Activated T-cell treated with anti-CD3 and anti-CD28 coated beads, Interleukin-2, amount 50 U/mL, for 4 hours (primary cell): ENCODE measurements at regions not wholly inside any gene's neighbourhood (a gene's known extent, or its start where the extent isn't known, plus 50 kb on each side); places are given as distances from the start of the nearest gene placed in this dataset.

ENCODE experiments used
- ATAC-seq, 2 donors: fragments of 200-7000 bp; cut with Tn5 transposase; one replicate each; pipeline ENCODE4 v1.10.0; 2021
- DNase-seq: peaks from one replicate; pipeline ENCODE4 v3.0.0-alpha.2; 2020
- H3K27me3 Mint-ChIP-seq: one replicate; pipeline ENCODE4 v1.8.0; 2021; ENCODE audit warnings: low read depth, mixed read lengths
- H3K36me3 Mint-ChIP-seq: one replicate; pipeline ENCODE4 v1.8.0; 2022; ENCODE audit warnings: mixed read lengths; ENCODE audit not compliant: insufficient read depth
- H3K4me1 Mint-ChIP-seq: one replicate; pipeline ENCODE4 v1.8.0; 2021; ENCODE audit warnings: low read depth, mixed read lengths
- H3K4me3 Mint-ChIP-seq: one replicate; pipeline ENCODE4 v1.8.0; 2021; ENCODE audit warnings: mild to moderate bottlenecking, moderate library complexity, mixed read lengths
- H3K9me3 Mint-ChIP-seq: one replicate; pipeline ENCODE4 v1.8.0; 2021; ENCODE audit warnings: mixed read lengths

DNA sequence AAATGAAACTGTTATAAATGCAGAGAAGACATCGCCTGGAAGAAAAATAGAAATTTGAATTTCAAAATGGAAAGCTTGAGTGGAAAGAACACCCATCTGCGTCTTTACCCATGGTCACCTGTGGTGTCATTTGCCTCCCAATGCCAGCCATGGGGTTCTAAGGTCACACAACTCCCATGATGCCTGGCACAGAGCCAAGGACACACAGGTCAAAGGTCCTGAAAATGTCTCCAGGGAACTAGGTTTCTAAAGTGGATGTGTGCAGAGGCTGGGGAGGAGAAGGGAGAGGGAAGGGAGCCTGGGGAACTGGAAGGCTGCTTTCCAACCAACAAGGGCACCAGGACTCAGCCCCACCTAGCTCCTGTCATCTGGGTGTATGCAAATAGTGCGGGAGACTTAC lies 724.0 kb upstream of the TMEM132C start:
- no peak for DNase-seq
- ATAC-seq = no peak
- no peaks in the 10 kb centered on the region for H3K36me3 Mint-ChIP-seq
- H3K9me3 Mint-ChIP-seq = peaks cover 3% of the 10 kb centered on the region
- H3K4me1 Mint-ChIP-seq = no peaks in the 10 kb centered on the region
- peaks cover 2% of the 10 kb centered on the region for H3K27me3 Mint-ChIP-seq
- no peak overlapping the region for H3K4me3 Mint-ChIP-seq

DNA sequence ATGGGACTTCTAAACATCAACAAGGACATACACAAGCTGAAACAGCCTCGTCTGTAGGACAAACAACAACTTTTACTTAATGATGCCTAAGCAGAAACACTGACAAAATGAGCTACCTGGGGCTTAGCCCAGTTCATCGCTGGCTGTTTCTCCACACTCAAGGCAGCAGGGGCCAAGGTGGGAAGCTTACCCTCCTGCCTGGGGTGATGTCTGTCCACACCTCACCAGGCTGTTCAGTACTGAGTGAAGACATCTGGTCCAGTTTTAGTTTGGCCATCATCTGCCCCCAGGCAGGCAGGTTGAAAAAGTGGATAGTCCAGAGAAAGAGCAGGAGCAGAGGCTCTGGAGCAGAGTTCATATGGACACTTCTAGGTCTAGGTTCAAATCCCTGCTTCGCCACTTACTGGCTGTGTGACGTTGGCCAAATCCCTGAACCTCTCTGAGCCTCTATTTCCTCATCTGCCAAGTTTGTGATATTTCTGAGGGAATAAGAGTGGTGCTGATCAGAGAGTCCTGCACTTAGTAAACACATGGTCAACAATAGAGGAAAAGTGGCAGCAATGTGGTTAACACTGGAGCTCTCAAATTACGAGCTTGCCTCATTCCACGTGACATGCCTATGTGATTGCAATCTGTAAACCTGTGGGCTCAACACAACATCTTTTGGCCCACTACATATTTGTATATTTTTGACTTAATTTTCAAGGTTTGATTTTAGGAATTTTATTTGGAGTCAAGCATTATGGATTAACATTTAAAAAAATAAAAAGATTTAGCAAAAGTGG lies 720.1 kb upstream of the TMEM132C start:
- Mint-ChIP-seq H3K36me3 (no peaks in the 10 kb centered on the region), H3K27me3 (no peaks in the 10 kb centered on the region), H3K4me1 (no peaks in the 10 kb centered on the region), H3K4me3 (no peak overlapping the region), H3K9me3 (peaks cover 7% of the 10 kb centered on the region)
- DNase-seq (no peak), ATAC-seq (no peak)

DNA sequence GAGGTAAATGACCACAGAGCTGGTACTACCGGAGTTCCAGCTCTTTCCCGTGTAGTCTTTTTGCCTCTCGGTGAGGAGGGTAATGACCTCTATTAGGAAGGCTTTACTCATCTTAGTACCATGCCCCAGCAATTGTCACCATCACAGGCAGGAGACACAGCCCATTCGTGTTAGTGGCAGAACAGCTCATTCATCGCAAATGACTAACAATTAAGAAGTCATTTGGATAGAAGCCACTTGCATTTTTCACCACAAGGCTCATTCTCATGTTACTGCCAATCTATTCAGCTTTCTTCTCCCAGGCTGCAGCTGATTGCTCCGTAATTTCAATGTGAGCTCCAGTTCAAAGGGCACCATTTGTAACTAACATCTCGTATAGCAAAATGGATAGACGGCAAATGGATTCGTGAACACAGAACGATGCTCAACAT lies 718.8 kb upstream of the TMEM132C start:
- Mint-ChIP-seq H3K4me1 (no peaks in the 10 kb centered on the region), H3K4me3 (no peak overlapping the region), H3K9me3 (peaks cover 11% of the 10 kb centered on the region), H3K27me3 (no peaks in the 10 kb centered on the region), H3K36me3 (no peaks in the 10 kb centered on the region)
- ATAC-seq (no peak), DNase-seq (no peak)

DNA sequence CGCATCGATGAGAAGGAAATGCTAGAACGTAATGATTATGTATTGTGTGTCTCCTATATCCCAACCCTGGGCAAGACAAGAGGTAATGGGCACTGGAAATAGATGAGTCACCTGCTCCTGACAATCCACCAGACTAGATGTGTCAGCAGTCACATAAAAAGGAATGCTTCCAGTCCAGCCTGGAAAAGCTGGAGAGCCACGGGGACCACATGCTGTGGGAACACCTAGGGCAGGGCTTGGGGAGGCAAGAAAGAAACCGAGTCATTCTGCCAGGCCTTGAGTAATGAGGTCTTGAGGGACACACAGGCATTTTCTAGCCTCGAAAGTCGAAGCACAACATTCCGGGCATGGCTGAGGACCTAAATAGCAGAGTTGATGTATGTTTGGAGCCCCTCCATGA lies 716.7 kb upstream of the TMEM132C start:
- no peak overlapping the region for H3K4me3 Mint-ChIP-seq
- ATAC-seq = no peak
- no peaks in the 10 kb centered on the region for H3K36me3 Mint-ChIP-seq
- H3K27me3 Mint-ChIP-seq = no peaks in the 10 kb centered on the region
- DNase-seq = no peak
- H3K9me3 Mint-ChIP-seq = peaks cover 8% of the 10 kb centered on the region
- no peaks in the 10 kb centered on the region for H3K4me1 Mint-ChIP-seq

DNA sequence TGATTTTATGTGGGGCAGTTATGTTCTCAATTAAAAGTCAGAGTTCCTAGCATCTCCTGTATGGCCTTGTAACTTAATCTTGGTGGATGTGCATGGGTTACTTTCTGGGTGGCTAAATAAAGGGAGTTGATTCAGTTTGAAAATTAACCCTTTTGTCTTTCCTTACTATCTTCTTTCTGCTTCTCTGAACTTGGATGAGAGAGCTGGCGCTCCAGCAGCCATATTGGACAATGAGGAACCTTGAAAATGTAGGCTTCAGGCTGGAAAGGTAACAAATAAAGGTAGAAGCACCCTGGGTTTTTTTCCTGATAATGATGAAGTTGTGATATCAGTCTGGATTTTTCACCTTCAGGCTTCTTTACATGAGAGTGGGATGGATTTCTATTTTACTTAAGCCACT lies 714.1 kb upstream of the TMEM132C start:
- DNase-seq = no peak
- Mint-ChIP-seq H3K36me3 (no peaks in the 10 kb centered on the region), H3K27me3 (no peaks in the 10 kb centered on the region), H3K4me1 (no peaks in the 10 kb centered on the region), H3K4me3 (no peak overlapping the region), H3K9me3 (peaks cover 8% of the 10 kb centered on the region)
- no peak for ATAC-seq

DNA sequence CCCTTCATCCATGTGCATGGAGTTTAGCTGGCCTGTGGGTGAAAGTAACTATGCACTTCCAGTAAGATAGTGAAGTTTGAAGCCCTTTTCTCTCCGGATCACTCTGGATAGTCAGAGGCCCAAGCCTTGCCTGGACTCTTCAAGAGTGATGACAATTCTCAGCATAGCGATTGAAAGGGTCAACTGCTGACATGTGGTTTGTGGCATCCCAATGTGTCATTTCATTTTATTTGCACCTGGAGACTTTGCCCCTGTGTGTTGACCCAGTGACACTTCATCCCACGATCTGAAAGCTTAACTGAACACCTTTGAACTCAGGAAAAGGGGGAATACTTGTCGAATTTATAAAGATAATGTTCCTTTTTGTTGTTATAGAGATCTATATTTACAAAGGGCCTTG lies 711.9 kb upstream of the TMEM132C start:
- no peaks in the 10 kb centered on the region for H3K27me3 Mint-ChIP-seq
- peaks cover 4% of the 10 kb centered on the region for H3K9me3 Mint-ChIP-seq
- H3K4me3 Mint-ChIP-seq = no peak overlapping the region
- ATAC-seq (no peak), DNase-seq (no peak)
- peaks cover 8% of the 10 kb centered on the region for H3K4me1 Mint-ChIP-seq
- H3K36me3 Mint-ChIP-seq = no peaks in the 10 kb centered on the region

DNA sequence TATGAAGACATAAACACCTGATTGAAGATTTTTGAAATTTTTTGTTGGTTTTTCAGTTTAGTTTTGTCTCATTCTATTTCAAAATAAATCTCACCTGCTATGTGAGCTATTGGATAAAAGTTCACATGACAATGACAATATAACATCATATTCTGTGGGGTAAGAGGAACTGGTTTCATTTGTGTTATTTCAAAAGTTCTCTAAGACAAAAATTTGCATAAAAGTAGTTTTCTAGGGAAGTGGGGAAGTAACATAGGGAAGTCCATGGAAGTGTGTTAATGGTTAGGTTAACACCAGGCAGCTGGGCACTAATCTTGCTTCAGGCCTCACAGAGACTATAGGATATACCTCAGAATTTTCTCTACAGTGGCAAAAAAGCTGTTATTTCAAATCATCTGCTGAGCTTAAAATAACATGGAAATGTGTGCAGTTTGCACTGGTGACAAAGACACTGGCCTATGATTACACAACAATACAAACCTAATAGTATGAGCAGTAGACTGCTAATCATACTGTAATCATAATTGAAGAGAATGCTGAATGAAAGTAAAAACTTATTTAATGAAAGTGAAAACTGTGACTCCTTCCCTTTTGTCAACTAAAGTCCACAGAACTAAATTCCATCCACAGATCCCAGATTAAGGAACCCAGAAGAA lies 710.6 kb upstream of the TMEM132C start:
- no peaks in the 10 kb centered on the region for H3K27me3 Mint-ChIP-seq
- peaks cover 5% of the 10 kb centered on the region for H3K9me3 Mint-ChIP-seq
- H3K36me3 Mint-ChIP-seq = no peaks in the 10 kb centered on the region
- H3K4me1 Mint-ChIP-seq = peaks cover 8% of the 10 kb centered on the region
- DNase-seq (no peak), ATAC-seq (no peak)
- no peak overlapping the region for H3K4me3 Mint-ChIP-seq

DNA sequence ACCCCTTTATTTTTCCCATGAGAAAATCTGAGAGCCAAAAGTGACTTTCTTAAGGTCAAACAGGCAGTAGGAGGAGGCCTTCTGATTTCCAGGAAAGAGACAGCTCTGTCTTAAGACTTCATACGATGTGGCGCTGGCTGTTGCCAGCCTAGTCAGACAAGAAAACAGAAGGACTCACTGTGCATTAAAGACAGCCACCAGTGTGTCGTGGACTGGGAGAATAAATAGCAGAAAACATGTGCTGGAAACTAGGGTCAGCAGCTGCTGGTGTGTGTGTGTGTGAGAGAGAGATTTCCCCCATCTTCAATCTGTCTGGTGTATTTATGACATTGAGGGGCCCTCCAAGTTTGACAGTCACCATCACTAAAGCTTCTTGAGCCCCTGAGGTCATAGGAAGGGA lies 708.6 kb upstream of the TMEM132C start:
- Mint-ChIP-seq H3K9me3 (peaks cover 4% of the 10 kb centered on the region), H3K36me3 (no peaks in the 10 kb centered on the region), H3K27me3 (no peaks in the 10 kb centered on the region), H3K4me3 (no peak overlapping the region), H3K4me1 (peaks cover 8% of the 10 kb centered on the region)
- ATAC-seq (no peak), DNase-seq (no peak)

DNA sequence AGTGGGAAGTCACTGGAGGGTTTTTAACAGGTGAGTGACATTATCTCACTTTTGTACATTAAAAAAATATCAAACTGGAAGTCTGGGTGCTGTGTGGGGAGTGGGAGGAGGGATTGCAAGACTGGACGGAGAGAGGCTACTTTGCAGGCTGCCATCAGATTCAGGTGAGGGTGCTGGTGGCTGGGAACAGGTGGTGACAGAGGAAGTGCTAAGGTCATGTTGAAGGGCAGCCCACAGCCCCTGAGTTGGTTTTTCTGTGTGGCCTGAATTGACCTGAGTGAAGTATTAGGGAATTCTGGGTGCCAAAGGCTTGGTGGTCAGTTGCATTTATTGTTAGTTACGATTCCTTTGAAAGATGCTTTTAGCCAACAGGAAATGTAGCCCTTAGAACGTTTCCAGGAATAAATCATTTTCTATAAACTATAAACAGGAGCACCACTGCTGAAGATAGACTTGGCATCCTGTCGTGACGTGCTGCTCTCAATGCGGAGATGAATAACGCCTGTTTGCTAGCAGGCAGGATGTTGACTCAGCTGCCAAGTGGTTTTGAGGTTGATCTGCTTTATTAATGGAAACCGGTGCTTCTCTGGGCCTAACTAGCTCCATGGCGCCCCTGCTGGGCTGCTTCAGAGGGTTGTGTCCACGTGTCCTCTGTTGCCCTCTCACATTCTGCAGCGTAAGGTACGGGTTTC lies 707.5 kb upstream of the TMEM132C start:
- DNase-seq = no peak
- no peak overlapping the region for H3K4me3 Mint-ChIP-seq
- peaks cover 8% of the 10 kb centered on the region for H3K4me1 Mint-ChIP-seq

DNA sequence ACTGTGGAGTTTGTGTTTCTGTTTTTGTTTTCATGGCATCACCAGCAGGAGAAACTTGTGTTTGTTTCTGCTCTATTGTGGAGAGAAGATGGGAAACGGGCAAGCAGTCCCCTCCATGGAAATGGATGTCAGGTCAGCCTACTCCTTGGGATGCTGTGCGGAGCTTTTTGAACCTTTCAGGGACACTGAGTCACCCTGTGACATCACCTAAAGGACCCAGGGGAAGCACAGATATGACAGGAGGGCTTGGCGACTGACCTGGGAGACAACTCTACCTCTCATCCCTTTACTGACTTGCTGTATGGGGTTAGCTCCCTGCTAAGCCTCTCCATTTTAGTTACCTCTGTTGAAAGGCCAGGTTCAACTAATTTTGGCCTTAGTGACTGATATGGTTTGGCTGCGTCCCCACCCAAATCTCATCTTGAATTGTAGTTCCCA lies 706.9 kb upstream of the TMEM132C start:
- no peaks in the 10 kb centered on the region for H3K27me3 Mint-ChIP-seq
- DNase-seq (no peak), ATAC-seq (peak in 1 of 2 donors; percentile 32)
- H3K9me3 Mint-ChIP-seq = peaks cover 10% of the 10 kb centered on the region
- H3K36me3 Mint-ChIP-seq = no peaks in the 10 kb centered on the region
- H3K4me3 Mint-ChIP-seq = no peak overlapping the region
- peaks cover 8% of the 10 kb centered on the region for H3K4me1 Mint-ChIP-seq

More for the DNA sequence above, 707.5 kb upstream of the TMEM132C start:
- ATAC-seq = peak; percentile 88
- Mint-ChIP-seq H3K9me3 (peaks cover 5% of the 10 kb centered on the region), H3K36me3 (no peaks in the 10 kb centered on the region), H3K27me3 (no peaks in the 10 kb centered on the region)

DNA sequence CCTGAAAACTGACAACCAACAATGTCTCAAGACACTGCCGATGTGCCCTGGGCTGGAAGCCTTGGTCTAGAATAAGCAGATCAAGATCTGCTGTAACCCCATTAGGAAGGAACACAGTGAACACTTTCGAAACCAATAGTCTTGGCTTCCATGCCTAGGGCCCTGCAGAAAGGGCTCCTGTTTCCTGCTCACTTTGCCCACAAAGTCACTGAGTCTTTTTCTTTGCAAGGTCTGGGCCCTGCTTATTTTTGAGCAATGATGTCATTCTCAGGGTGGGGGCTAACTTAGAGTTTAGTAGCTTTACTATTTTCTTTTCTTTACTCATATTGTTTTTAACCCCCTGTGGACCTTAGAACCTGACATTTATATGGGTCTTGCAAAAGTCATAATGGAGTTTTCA lies 704.2 kb upstream of the TMEM132C start:
- DNase-seq (no peak), ATAC-seq (no peak)
- H3K4me1 Mint-ChIP-seq = peaks cover 8% of the 10 kb centered on the region
- H3K36me3 Mint-ChIP-seq = no peaks in the 10 kb centered on the region
- H3K9me3 Mint-ChIP-seq = peaks cover 10% of the 10 kb centered on the region
- H3K4me3 Mint-ChIP-seq = no peak overlapping the region
- no peaks in the 10 kb centered on the region for H3K27me3 Mint-ChIP-seq

DNA sequence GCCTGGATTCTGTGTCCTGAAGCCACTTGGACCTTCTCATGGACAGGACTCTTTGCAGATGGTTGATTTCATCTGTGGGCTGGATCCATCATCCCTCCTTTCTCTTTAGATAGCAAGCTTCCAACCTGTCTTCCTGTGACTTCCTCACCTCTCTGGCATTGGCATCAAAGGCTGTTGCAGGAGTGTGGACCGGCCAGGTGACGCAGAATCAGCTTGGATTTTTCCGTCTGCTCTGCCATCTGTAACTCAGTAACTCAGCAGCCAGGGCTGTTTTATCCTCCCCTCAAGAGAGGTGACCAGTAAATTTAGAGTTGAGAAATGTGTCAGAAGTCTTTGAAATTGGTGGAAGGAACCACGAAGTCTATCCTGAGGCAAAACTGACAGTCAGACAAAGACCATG lies 701.7 kb upstream of the TMEM132C start:
- H3K4me3 Mint-ChIP-seq = no peak overlapping the region
- no peak for DNase-seq
- no peaks in the 10 kb centered on the region for H3K36me3 Mint-ChIP-seq
- H3K27me3 Mint-ChIP-seq = no peaks in the 10 kb centered on the region
- H3K4me1 Mint-ChIP-seq = no peaks in the 10 kb centered on the region
- H3K9me3 Mint-ChIP-seq = peaks cover 12% of the 10 kb centered on the region
- no peak for ATAC-seq

DNA sequence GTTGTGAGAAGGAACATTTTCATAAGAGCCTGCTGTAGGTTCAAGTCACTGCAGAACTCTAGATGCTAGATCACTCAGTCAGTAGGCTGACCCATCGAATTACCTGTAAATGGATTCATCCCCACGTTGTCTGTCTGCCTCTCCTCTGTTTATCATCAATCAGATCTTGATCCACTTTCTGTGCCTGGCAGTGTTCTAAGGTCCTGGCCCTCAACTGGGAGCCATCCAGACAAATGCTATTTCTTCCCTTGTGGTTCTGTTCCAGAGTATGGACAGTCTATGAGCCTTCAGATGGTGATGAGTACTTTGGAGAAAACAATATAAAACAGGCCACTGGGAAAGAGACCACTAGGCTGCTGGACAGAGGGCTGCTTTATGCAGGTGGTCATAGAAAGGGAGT lies 699.4 kb upstream of the TMEM132C start:
- H3K36me3 Mint-ChIP-seq = no peaks in the 10 kb centered on the region
- H3K27me3 Mint-ChIP-seq = no peaks in the 10 kb centered on the region
- H3K4me1 Mint-ChIP-seq = no peaks in the 10 kb centered on the region
- no peak for DNase-seq
- no peak overlapping the region for H3K4me3 Mint-ChIP-seq
- peaks cover 10% of the 10 kb centered on the region for H3K9me3 Mint-ChIP-seq
- ATAC-seq = no peak

DNA sequence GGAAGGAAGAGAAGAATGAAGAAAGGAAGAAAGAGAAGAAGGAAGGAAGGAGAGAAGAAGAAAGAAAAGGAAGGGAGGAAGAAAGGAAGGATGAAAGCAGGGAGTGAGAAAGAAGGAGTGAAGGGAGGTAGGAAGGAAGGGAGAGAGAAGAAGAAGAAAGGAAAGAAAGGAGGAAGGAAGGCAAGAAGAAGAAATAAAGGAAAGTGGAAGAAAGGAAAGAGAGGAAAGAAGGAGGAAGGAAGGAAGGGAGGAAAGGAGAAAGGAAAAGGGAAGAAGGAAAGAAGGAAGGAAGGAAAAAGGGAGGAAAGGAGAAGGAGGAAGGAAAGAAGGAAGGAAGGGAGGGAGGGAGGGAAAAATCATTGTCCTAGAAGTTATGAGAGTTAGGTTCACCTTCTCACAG lies 696.6 kb upstream of the TMEM132C start:
- Mint-ChIP-seq H3K36me3 (no peaks in the 10 kb centered on the region), H3K4me3 (no peak overlapping the region), H3K9me3 (peaks cover 4% of the 10 kb centered on the region), H3K4me1 (no peaks in the 10 kb centered on the region), H3K27me3 (no peaks in the 10 kb centered on the region)
- no peak for DNase-seq
- ATAC-seq = no peak
